GM18517 (cell line): ENCODE measurements at regions not wholly inside any gene's neighbourhood (a gene's known extent, or its start where the extent isn't known, plus 50 kb on each side); places are given as distances from the start of the nearest gene placed in this dataset.

Experiments used
- ATAC-seq: cut with Tn5 transposase; IDR thresholded peaks from one replicate; pipeline ENCODE4 v1.9.1; 2021; ENCODE audit warnings: mild to moderate bottlenecking, moderate library complexity; ENCODE audit not compliant: unreplicated experiment

GRCh38 chr6:113258771-113259170, 598.4 kb upstream of the MARCKS start:
- ATAC-seq = no peak

- no peak for ATAC-seq
Observed at GRCh38 chr6:113271437-113271836, 585.7 kb upstream of the MARCKS start.

- no peak for ATAC-seq
Observed at GRCh38 chr6:113276601-113277000, 580.5 kb upstream of the MARCKS start.

- no peak for ATAC-seq
Observed at GRCh38 chr6:113277111-113277510, 580.0 kb upstream of the MARCKS start.

- ATAC-seq = no peak
Observed at GRCh38 chr6:113281014-113281413, 576.1 kb upstream of the MARCKS start.

- no peak for ATAC-seq
Observed at GRCh38 chr6:113281431-113281830, 575.7 kb upstream of the MARCKS start.

- peak; percentile 56 for ATAC-seq
Observed at GRCh38 chr6:113287396-113287795, 569.7 kb upstream of the MARCKS start.

GRCh38 chr6:113288409-113288808, 568.7 kb upstream of the MARCKS start:
- ATAC-seq = no peak

GRCh38 chr6:113289166-113289565, 568.0 kb upstream of the MARCKS start:
- no peak for ATAC-seq

- no peak for ATAC-seq
Observed at GRCh38 chr6:113290684-113291083, 566.5 kb upstream of the MARCKS start.

- ATAC-seq = no peak
Observed at GRCh38 chr6:113291751-113292445, 565.2 kb upstream of the MARCKS start.

- ATAC-seq = peak; percentile 70
Observed at GRCh38 chr6:113292646-113293422, 564.3 kb upstream of the MARCKS start.

GRCh38 chr6:113293423-113293740, 563.8 kb upstream of the MARCKS start:
- ATAC-seq = peak; percentile 10

- no peak for ATAC-seq
Observed at GRCh38 chr6:113299531-113299930, 557.6 kb upstream of the MARCKS start.

- no peak for ATAC-seq
Observed at GRCh38 chr6:113301651-113302050, 555.5 kb upstream of the MARCKS start.

- ATAC-seq = no peak
Observed at GRCh38 chr6:113304116-113304515, 553.0 kb upstream of the MARCKS start.

- peak; percentile 95 for ATAC-seq
Observed at GRCh38 chr6:113306552-113307145, 550.5 kb upstream of the MARCKS start.

- ATAC-seq = no peak
Observed at GRCh38 chr6:113308266-113308665, 548.9 kb upstream of the MARCKS start.

GRCh38 chr6:113313841-113314240, 543.3 kb upstream of the MARCKS start:
- no peak for ATAC-seq

- no peak for ATAC-seq
Observed at GRCh38 chr6:113315165-113315564, 542.0 kb upstream of the MARCKS start.

GRCh38 chr6:113315879-113316278, 541.3 kb upstream of the MARCKS start:
- ATAC-seq = no peak

GRCh38 chr6:113317442-113317841, 539.7 kb upstream of the MARCKS start:
- ATAC-seq = no peak
